ENCODE measurements at regions not wholly inside any gene's neighbourhood (a gene's known extent, or its start where the extent isn't known, plus 50 kb on each side); places are given as distances from the start of the nearest gene placed in this dataset.

- TF ChIP-seq CTCF (conservative IDR thresholded peaks at IDR 0.05; ENCODE audit: low read length) (no peak), EZH2phosphoT487 (IDR thresholded peaks at IDR 0.05; ENCODE audit: borderline replicate concordance) (no peak)
Observed at GRCh38 chr5:24094081-24094679, 550.6 kb downstream of the CDH10 start.

All from Loucy (cell line).